GM23338 (cell line): ENCODE measurements at regions not wholly inside any gene's neighbourhood (a gene's known extent, or its start where the extent isn't known, plus 50 kb on each side); places are given as distances from the start of the nearest gene placed in this dataset.

ENCODE experiments used
- ATAC-seq: fragments of 200-7000 bp; cut with Tn5 transposase; 3 replicates; pipeline ENCODE4 v1.9.1; 2020
- DNase-seq: peaks from one replicate; pipeline ENCODE4 v3.0.0-alpha.2; 2015; ENCODE audit warnings: low spot score
- H2AFZ ChIP-seq: fragments of 200-600 bp; sonication (generic); 2 replicates; pipeline ENCODE4 v1.8.0; 2016; ENCODE audit warnings: antibody characterized with exemption, mild to moderate bottlenecking, moderate library complexity
- H3F3A ChIP-seq: fragments of 200-600 bp; sonication (generic); replicated peaks from 2 replicates; pipeline ENCODE4 v1.8.0; 2017; ENCODE audit warnings: antibody characterized with exemption, mixed run types, low read depth
- H3K27ac ChIP-seq: fragments of 200-600 bp; sonication (generic); 2 replicates; pipeline ENCODE4 v1.6.1; 2016; ENCODE audit warnings: low read depth
- H3K27me3 ChIP-seq: fragments of 200-600 bp; sonication (generic); 2 replicates; pipeline ENCODE4 v1.8.0; 2016; ENCODE audit warnings: mild to moderate bottlenecking, mixed run types, moderate library complexity; ENCODE audit not compliant: insufficient read depth
- H3K36me3 ChIP-seq: fragments of 200-600 bp; sonication (generic); 2 replicates; pipeline ENCODE4 v1.8.0; 2016; ENCODE audit warnings: mild to moderate bottlenecking; ENCODE audit not compliant: insufficient read depth
- H3K4me1 ChIP-seq: fragments of 200-600 bp; sonication (generic); 2 replicates; pipeline ENCODE4 v1.8.0; 2016; ENCODE audit warnings: mild to moderate bottlenecking, moderate library complexity; ENCODE audit not compliant: insufficient read depth
- H3K4me2 ChIP-seq: fragments of 200-600 bp; sonication (generic); 2 replicates; pipeline ENCODE4 v1.7.1; 2017; ENCODE audit warnings: mixed run types
- H3K4me3 ChIP-seq: fragments of 200-600 bp; sonication (generic); 2 replicates; pipeline ENCODE4 v1.6.1; 2016; ENCODE audit warnings: mixed run types
- H3K79me2 ChIP-seq: fragments of 200-600 bp; sonication (generic); replicated peaks from 2 replicates; pipeline ENCODE4 v1.8.0; 2017; ENCODE audit warnings: mild to moderate bottlenecking; ENCODE audit not compliant: insufficient read depth
- H3K9me2 ChIP-seq: fragments of 200-600 bp; sonication (generic); 2 replicates; pipeline ENCODE4 v1.8.0; 2017; ENCODE audit not compliant: insufficient read depth
- H4K20me1 ChIP-seq: fragments of 200-600 bp; sonication (generic); replicated peaks from 2 replicates; pipeline ENCODE4 v1.8.0; 2017; ENCODE audit warnings: mild to moderate bottlenecking; ENCODE audit not compliant: insufficient read depth
- H3K27ac Mint-ChIP-seq: 2 replicates; pipeline ENCODE4 v1.8.0; 2020; ENCODE audit warnings: inconsistent platforms, mild to moderate bottlenecking, moderate library complexity, mixed read lengths
- H3K27me3 Mint-ChIP-seq: 3 replicates; pipeline ENCODE4 v1.8.0; 2022; ENCODE audit warnings: low read depth, mild to moderate bottlenecking, moderate library complexity, mixed read lengths, inconsistent platforms; ENCODE audit not compliant: insufficient read depth, poor library complexity
- H3K36me3 Mint-ChIP-seq: 3 replicates; pipeline ENCODE4 v1.8.0; 2021; ENCODE audit warnings: low read depth, mild to moderate bottlenecking, inconsistent platforms, moderate library complexity, mixed read lengths
- H3K4me1 Mint-ChIP-seq: 3 replicates; pipeline ENCODE4 v1.8.0; 2020; ENCODE audit warnings: mild to moderate bottlenecking, inconsistent platforms, mixed read lengths
- H3K4me3 Mint-ChIP-seq: 3 replicates; pipeline ENCODE4 v1.8.0; 2021; ENCODE audit warnings: moderate library complexity, mild to moderate bottlenecking, inconsistent platforms, mixed read lengths
- H3K9me3 Mint-ChIP-seq: 3 replicates; pipeline ENCODE4 v1.8.0; 2020; ENCODE audit warnings: moderate library complexity, mild to moderate bottlenecking, inconsistent platforms, mixed read lengths
- CREB1 ChIP-seq: fragments of 250-450 bp; sonication (Bioruptor Pico); IDR thresholded peaks from 2 replicates; pipeline ENCODE4 v1.5.0; 2020; ENCODE audit warnings: low read depth, mild to moderate bottlenecking, moderate library complexity
- CTCF ChIP-seq, 2 experiments: fragments of 200-600 bp in 1 of 2; sonication (generic) in 1 of 2; conservative IDR thresholded peaks; 2 replicates each; pipeline versions ENCODE4 v1.5.1 to v1.6.1; 2016 to 2017; ENCODE audit warnings: antibody characterized with exemption in 2 of 2, low read depth in 2 of 2, mild to moderate bottlenecking in 2 of 2, moderate library complexity in 1 of 2
- ETS1 ChIP-seq: IDR thresholded peaks from 2 replicates; pipeline ENCODE4 v1.6.1; 2016; ENCODE audit warnings: antibody characterized with exemption
- EZH2 ChIP-seq: fragments of 200-600 bp; sonication (generic); IDR thresholded peaks from one replicate; pipeline ENCODE4 v1.8.0; 2017; ENCODE audit warnings: antibody characterized with exemption, mild to moderate bottlenecking, low read depth; ENCODE audit not compliant: unreplicated experiment
- EZH2phosphoT487 ChIP-seq: fragments of 200-600 bp; sonication (generic); IDR thresholded peaks from one replicate; pipeline ENCODE4 v1.8.1; 2018; ENCODE audit warnings: antibody characterized with exemption; ENCODE audit not compliant: unreplicated experiment
- JUNB ChIP-seq: IDR thresholded peaks from one replicate; pipeline ENCODE4 v1.6.1; 2016; ENCODE audit warnings: antibody characterized with exemption; ENCODE audit not compliant: unreplicated experiment
- NANOG ChIP-seq: IDR thresholded peaks from 2 replicates; pipeline ENCODE4 v1.6.1; 2016; ENCODE audit warnings: antibody characterized with exemption, borderline replicate concordance
- POLR2AphosphoS5 ChIP-seq: IDR thresholded peaks from 2 replicates; pipeline ENCODE4 v1.6.1; 2016; ENCODE audit warnings: antibody characterized with exemption, low read depth
- REST ChIP-seq: IDR thresholded peaks from one replicate; pipeline ENCODE4 v1.6.1; 2018; ENCODE audit warnings: antibody characterized with exemption; ENCODE audit not compliant: unreplicated experiment
- STAT1 ChIP-seq: IDR thresholded peaks from one replicate; pipeline ENCODE4 v1.6.1; 2016; ENCODE audit warnings: antibody characterized with exemption; ENCODE audit not compliant: unreplicated experiment
- ZNF114 ChIP-seq: fragments of 250-450 bp; sonication (Bioruptor Pico); IDR thresholded peaks from 2 replicates; pipeline ENCODE4 v1.5.0; 2020; ENCODE audit warnings: mild to moderate bottlenecking, moderate library complexity
- ZNF331 ChIP-seq: fragments of 250-450 bp; sonication (Bioruptor Pico); IDR thresholded peaks from 2 replicates; pipeline ENCODE4 v1.5.0; 2020; ENCODE audit warnings: low read depth, mild to moderate bottlenecking, moderate library complexity
- ZNF462 ChIP-seq: fragments of 250-450 bp; sonication (Bioruptor Pico); IDR thresholded peaks from 2 replicates; pipeline ENCODE4 v1.5.0; 2020; ENCODE audit warnings: mild to moderate bottlenecking, moderate library complexity

GRCh38 chr1:79472067-79472656, 465.6 kb upstream of the ADGRL4 start:
- Histone ChIP-seq H2AFZ (no peak overlapping the region), H3K79me2 (no peaks in the 10 kb centered on the region), H3K4me2 (no peak overlapping the region), H3K27me3 (no peaks in the 10 kb centered on the region), H3K4me3 (no peak overlapping the region), H3K27ac (no peak overlapping the region), H3K9me2 (no peaks in the 10 kb centered on the region), H3F3A (no peaks in the 10 kb centered on the region), H3K36me3 (no peaks in the 10 kb centered on the region), H3K4me1 (no peaks in the 10 kb centered on the region), H4K20me1 (no peaks in the 10 kb centered on the region)
- Mint-ChIP-seq H3K27me3 (peaks cover 1% of the 10 kb centered on the region), H3K36me3 (no peaks in the 10 kb centered on the region), H3K4me3 (no peak overlapping the region), H3K9me3 (no peaks in the 10 kb centered on the region; the same call in 2 of the 3 replicates), H3K4me1 (peaks cover 6% of the 10 kb centered on the region; the same call in 2 of the 3 replicates), H3K27ac (no peak overlapping the region)
- no peak for ATAC-seq
- DNase-seq = no peak
- no peak for TF ChIP-seq ZNF462 (CRISPR knock-in tag)
- no peak for TF ChIP-seq ZNF114 (CRISPR knock-in tag)
- no peak for TF ChIP-seq POLR2AphosphoS5
- TF ChIP-seq NANOG = no peak
- no peak for TF ChIP-seq JUNB
- no peak for TF ChIP-seq EZH2phosphoT487
- no peak for TF ChIP-seq ETS1
- no peak for TF ChIP-seq CREB1 (CRISPR knock-in tag)
- TF ChIP-seq EZH2 = no peak
- no peak for TF ChIP-seq STAT1
- no peak for TF ChIP-seq REST
- TF ChIP-seq ZNF331 = no peak
- no peak for TF ChIP-seq CTCF (conservative IDR thresholded peaks at IDR 0.05; ENCODE audit: low read depth in 2 of 2)
